Neutrophil (primary cell): ENCODE measurements at regions not wholly inside any gene's neighbourhood (a gene's known extent, or its start where the extent isn't known, plus 50 kb on each side); places are given as distances from the start of the nearest gene placed in this dataset.

Experiments
- H3K27ac ChIP-seq: fragments of 200-600 bp; sonication (generic); 2 replicates; pipeline ENCODE4 v1.5.1; 2016; ENCODE audit warnings: mild to moderate bottlenecking, moderate library complexity
- H3K27me3 ChIP-seq: fragments of 200-600 bp; sonication (generic); 2 replicates; pipeline ENCODE4 v1.6.0; 2016; ENCODE audit warnings: mild to moderate bottlenecking
- H3K36me3 ChIP-seq: fragments of 200-600 bp; sonication (generic); 2 replicates; pipeline ENCODE4 v1.5.1; 2017
- H3K4me1 ChIP-seq, 2 experiments: fragments of 200-600 bp in 1 of 2; sonication (generic) in 1 of 2; 1 replicate in 1 of 2; 2 replicates in 1 of 2; pipeline versions ENCODE4 v1.5.1 to v1.6.1; 2013 to 2016; ENCODE audit warnings: low read depth in 1 of 2, low read length in 1 of 2, mild to moderate bottlenecking in 1 of 2, moderate library complexity in 1 of 2; ENCODE audit not compliant: control insufficient read depth in 1 of 2, insufficient read depth in 1 of 2
- H3K4me3 ChIP-seq, 2 experiments: fragments of 200-600 bp in 1 of 2; sonication (generic) in 1 of 2; 1 replicate in 1 of 2; 2 replicates in 1 of 2; pipeline ENCODE4 v1.5.1; 2013 to 2016; ENCODE audit warnings: low read depth in 1 of 2, low read length in 1 of 2, mild to moderate bottlenecking in 1 of 2, moderate library complexity in 1 of 2
- H3K9me3 ChIP-seq: fragments of 200-600 bp; sonication (generic); 2 replicates; pipeline ENCODE4 v1.5.1; 2016
- TF ChIP-seq, protein P1 (sequence below): fragments of 200-600 bp; sonication (generic); IDR thresholded peaks from 2 replicates; pipeline ENCODE4 v1.5.1; 2016; ENCODE audit warnings: antibody characterized with exemption

DNA sequence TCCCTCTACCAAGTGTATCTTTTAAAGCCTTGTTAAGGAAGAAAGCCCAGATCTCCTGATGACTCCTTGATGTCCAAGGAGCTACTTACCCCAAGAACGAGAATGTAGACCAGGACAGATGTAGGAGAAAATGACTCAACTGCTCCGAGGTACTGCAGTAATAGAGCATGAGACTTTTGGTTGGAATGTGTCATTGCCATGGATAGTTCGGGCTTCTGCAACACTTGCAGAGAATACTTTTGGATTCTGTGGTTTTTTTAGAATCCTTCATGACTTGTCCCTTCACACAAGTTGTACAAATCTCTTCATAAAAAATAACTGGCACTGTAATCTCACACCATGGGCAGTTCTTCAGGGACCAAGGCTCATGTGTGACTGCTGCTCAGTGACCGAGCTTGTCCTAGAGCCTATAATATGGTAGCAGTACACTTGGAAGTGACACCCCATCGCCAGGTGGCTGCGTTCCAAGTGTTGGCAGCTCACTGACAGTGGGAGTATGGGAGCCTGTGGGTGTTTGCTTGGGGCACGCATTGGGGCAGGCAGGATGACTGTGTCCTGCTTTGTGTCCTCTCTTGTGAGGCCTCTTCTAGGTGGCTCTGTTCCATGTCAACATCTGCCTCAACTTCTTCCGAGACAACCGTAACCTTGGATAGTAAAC is 87.9 kb upstream of the WDR1 start:
- no peaks in the 10 kb centered on the region for H3K36me3 ChIP-seq
- TF ChIP-seq, protein P1, sequence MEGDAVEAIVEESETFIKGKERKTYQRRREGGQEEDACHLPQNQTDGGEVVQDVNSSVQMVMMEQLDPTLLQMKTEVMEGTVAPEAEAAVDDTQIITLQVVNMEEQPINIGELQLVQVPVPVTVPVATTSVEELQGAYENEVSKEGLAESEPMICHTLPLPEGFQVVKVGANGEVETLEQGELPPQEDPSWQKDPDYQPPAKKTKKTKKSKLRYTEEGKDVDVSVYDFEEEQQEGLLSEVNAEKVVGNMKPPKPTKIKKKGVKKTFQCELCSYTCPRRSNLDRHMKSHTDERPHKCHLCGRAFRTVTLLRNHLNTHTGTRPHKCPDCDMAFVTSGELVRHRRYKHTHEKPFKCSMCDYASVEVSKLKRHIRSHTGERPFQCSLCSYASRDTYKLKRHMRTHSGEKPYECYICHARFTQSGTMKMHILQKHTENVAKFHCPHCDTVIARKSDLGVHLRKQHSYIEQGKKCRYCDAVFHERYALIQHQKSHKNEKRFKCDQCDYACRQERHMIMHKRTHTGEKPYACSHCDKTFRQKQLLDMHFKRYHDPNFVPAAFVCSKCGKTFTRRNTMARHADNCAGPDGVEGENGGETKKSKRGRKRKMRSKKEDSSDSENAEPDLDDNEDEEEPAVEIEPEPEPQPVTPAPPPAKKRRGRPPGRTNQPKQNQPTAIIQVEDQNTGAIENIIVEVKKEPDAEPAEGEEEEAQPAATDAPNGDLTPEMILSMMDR: no peak
- H3K4me1 ChIP-seq: no peaks in the 10 kb centered on the region
- no peaks in the 10 kb centered on the region for H3K9me3 ChIP-seq
- no peak overlapping the region for H3K4me3 ChIP-seq
- H3K27ac ChIP-seq: no peak overlapping the region
- peaks cover 5% of the 10 kb centered on the region for H3K27me3 ChIP-seq

DNA sequence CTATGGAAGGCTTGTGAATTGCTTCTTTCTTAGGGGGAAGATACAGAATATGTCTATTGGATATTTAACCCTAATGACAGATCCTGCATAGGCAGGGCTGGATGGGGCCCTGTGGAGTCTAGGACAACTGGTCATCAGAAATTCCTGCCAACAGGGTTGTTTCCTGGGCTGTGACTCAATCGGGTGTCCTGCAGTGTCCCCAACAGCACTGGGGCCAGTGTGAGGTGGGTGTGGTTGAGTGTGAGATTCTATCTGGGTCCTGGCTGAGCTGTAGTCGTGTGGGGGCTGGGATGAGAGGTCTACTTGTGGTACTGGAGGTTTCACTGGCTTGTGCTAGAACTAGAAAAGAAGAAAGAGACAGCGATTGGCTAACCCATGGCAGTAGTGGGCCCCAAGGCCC is 87.3 kb upstream of the WDR1 start:
- Histone ChIP-seq H3K36me3 (no peaks in the 10 kb centered on the region), H3K27ac (no peak overlapping the region), H3K4me3 (no peak overlapping the region), H3K9me3 (no peaks in the 10 kb centered on the region), H3K27me3 (peaks cover 5% of the 10 kb centered on the region), H3K4me1 (no peaks in the 10 kb centered on the region)
- TF ChIP-seq, protein P1: no peak

- TF ChIP-seq, protein P1: no peak
- Histone ChIP-seq H3K27ac (no peak overlapping the region), H3K27me3 (no peaks in the 10 kb centered on the region), H3K36me3 (no peaks in the 10 kb centered on the region), H3K4me3 (no peak overlapping the region), H3K9me3 (no peaks in the 10 kb centered on the region), H3K4me1 (no peaks in the 10 kb centered on the region)
These were observed 85.0 kb upstream of the WDR1 start for GRCh38 chr4:10201381-10202223.

- Histone ChIP-seq H3K4me1 (no peaks in the 10 kb centered on the region), H3K27ac (no peak overlapping the region), H3K9me3 (no peaks in the 10 kb centered on the region), H3K36me3 (no peaks in the 10 kb centered on the region), H3K27me3 (no peaks in the 10 kb centered on the region), H3K4me3 (no peak overlapping the region)
- TF ChIP-seq, protein P1: no peak
These were observed 84.3 kb upstream of the WDR1 start for GRCh38 chr4:10200869-10201268.

DNA sequence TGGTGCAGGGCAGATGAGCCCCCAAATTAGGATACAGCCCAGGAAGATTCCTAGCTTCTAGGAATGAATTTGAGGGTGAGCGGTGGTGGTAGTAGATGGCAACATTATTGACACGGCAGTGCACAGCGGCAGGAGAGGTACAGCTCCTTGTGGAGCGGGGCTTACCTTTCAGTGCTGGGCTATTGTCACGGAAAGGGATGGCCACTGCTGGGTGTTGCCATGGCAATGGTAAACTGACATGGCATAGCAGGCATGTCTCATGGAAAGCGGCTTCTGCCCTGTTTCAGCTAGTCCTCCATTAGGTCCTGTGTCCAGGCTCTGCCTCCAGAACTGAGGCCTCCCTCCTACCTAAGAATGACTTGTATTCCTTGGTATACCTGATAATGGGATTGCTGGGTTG is 81.8 kb upstream of the WDR1 start:
- no peaks in the 10 kb centered on the region for H3K27me3 ChIP-seq
- H3K4me3 ChIP-seq: no peak overlapping the region
- no peaks in the 10 kb centered on the region for H3K4me1 ChIP-seq
- no peak overlapping the region for H3K27ac ChIP-seq
- H3K9me3 ChIP-seq: no peaks in the 10 kb centered on the region
- no peaks in the 10 kb centered on the region for H3K36me3 ChIP-seq
- TF ChIP-seq, protein P1: no peak
